NCI-H2107 (cell line): ENCODE measurements at regions not wholly inside any gene's neighbourhood (a gene's known extent, or its start where the extent isn't known, plus 50 kb on each side); places are given as distances from the start of the nearest gene placed in this dataset.

Experiments
- DNase-seq: peaks from one replicate; lab custom pipeline; 2025; lab: John Stamatoyannopoulos, UW

- no peak for DNase-seq
These were observed 233.6 kb upstream of the E2F7 start for GRCh38 chr12:77299001-77299400.

- DNase-seq, result no peak
These were observed 228.6 kb upstream of the E2F7 start for GRCh38 chr12:77294016-77294415.

GRCh38 chr12:77274926-77275325 is 209.6 kb upstream of the E2F7 start:
- DNase-seq, result no peak

GRCh38 chr12:77273898-77274297 is 208.5 kb upstream of the E2F7 start:
- DNase-seq, result no peak

GRCh38 chr12:77256956-77257355 is 191.6 kb upstream of the E2F7 start:
- DNase-seq, result no peak

GRCh38 chr12:77253321-77253720 is 188.0 kb upstream of the E2F7 start:
- DNase-seq, result no peak

- DNase-seq, result no peak
These were observed 186.4 kb upstream of the E2F7 start for GRCh38 chr12:77251799-77252198.

GRCh38 chr12:77249892-77250291 is 184.5 kb upstream of the E2F7 start:
- DNase-seq, result no peak

GRCh38 chr12:77248036-77248435 is 182.7 kb upstream of the E2F7 start:
- DNase-seq, result no peak

- DNase-seq, result no peak
These were observed 182.2 kb upstream of the E2F7 start for GRCh38 chr12:77247542-77247941.

GRCh38 chr12:77243345-77243744 is 178.0 kb upstream of the E2F7 start:
- no peak for DNase-seq

- DNase-seq, result no peak
These were observed 174.2 kb upstream of the E2F7 start for GRCh38 chr12:77239617-77240016.

GRCh38 chr12:77238335-77238734 is 173.0 kb upstream of the E2F7 start:
- no peak for DNase-seq

- DNase-seq, result no peak
These were observed 172.5 kb upstream of the E2F7 start for GRCh38 chr12:77237896-77238295.

GRCh38 chr12:77236066-77236465 is 170.7 kb upstream of the E2F7 start:
- DNase-seq, result no peak

GRCh38 chr12:77232045-77232444 is 166.7 kb upstream of the E2F7 start:
- DNase-seq, result no peak

- no peak for DNase-seq
These were observed 166.1 kb upstream of the E2F7 start for GRCh38 chr12:77231501-77231918.

- DNase-seq, result no peak
These were observed 164.5 kb upstream of the E2F7 start for GRCh38 chr12:77229640-77230442.

GRCh38 chr12:77228376-77228775 is 163.0 kb upstream of the E2F7 start:
- DNase-seq, result no peak

GRCh38 chr12:77226368-77226767 is 161.0 kb upstream of the E2F7 start:
- DNase-seq, result no peak

GRCh38 chr12:77225373-77225772 is 160.0 kb upstream of the E2F7 start:
- no peak for DNase-seq

- DNase-seq, result no peak
These were observed 159.0 kb upstream of the E2F7 start for GRCh38 chr12:77224346-77224745.

- no peak for DNase-seq
These were observed 157.0 kb upstream of the E2F7 start for GRCh38 chr12:77222336-77222735.

GRCh38 chr12:77220586-77220985 is 155.2 kb upstream of the E2F7 start:
- DNase-seq, result no peak
